ENCODE measurements at regions not wholly inside any gene's neighbourhood (a gene's known extent, or its start where the extent isn't known, plus 50 kb on each side); places are given as distances from the start of the nearest gene placed in this dataset.

- FAIRE-seq, result no peak
Observed at GRCh38 chr5:61610678-61611024, 278.6 kb downstream of the ZSWIM6 start.

More at GRCh38 chr5:61610678-61611024, 278.6 kb downstream of the ZSWIM6 start:
- Histone ChIP-seq H3K79me2 (ENCODE audit: control insufficient read depth in 1 of 2, insufficient read depth in 2 of 2, low read length in 2 of 2) (no peaks in the 10 kb centered on the region), H2BK12ac (ENCODE audit: low read depth, low read length) (no peak overlapping the region), H2AFZ (ENCODE audit: low read length) (0 out of 2 replicates have a peak overlapping the region, but pooled peaks have one; percentile 70), H4K20me1 (replicated peaks in 1 of 2; ENCODE audit: control insufficient read depth in 1 of 2, insufficient read depth in 2 of 2, low read length in 2 of 2) (no peaks in the 10 kb centered on the region), H4K5ac (ENCODE audit: insufficient read length, low read depth, low read length) (no peak overlapping the region), H2BK120ac (replicated peaks; ENCODE audit: low read depth, low read length) (no peak overlapping the region), H2BK15ac (ENCODE audit: low read length) (no peak overlapping the region), H3K14ac (ENCODE audit: insufficient read length) (no peak overlapping the region), H4K8ac (ENCODE audit: extremely low read depth, insufficient read depth, low read length) (no peak overlapping the region), H3K9me3 (ENCODE audit: insufficient read depth in 2 of 2, low read depth in 1 of 2, low read length in 1 of 2) (no peaks in the 10 kb centered on the region), H3K18ac (ENCODE audit: extremely low read depth, low read length) (no peak overlapping the region), H3K4me2 (ENCODE audit: insufficient read depth in 1 of 2, low read depth in 2 of 2, low read length in 2 of 2) (peak overlapping the region; percentile 35 to 44; a peak in 2 of 4 replicates), H3K4me1 (replicated peaks in 1 of 4; ENCODE audit: control insufficient read depth in 3 of 4, insufficient read depth in 4 of 4, low read length in 3 of 4) (peaks cover 0 to 4% (median 2%) of the 10 kb centered on the region in 4 experiments; a peak in 4 of 7 replicates), H4K91ac (replicated peaks; ENCODE audit: insufficient read length, low read length) (no peak overlapping the region), H2BK20ac (ENCODE audit: low read length) (no peak overlapping the region), H3K36me3 (ENCODE audit: control insufficient read depth in 2 of 4, insufficient read depth in 4 of 4, low read length in 3 of 4) (no peaks in the 10 kb centered on the region), H3K27me3 (replicated peaks in 1 of 4; ENCODE audit: control insufficient read depth in 3 of 4, extremely low read depth in 1 of 4, insufficient read depth in 3 of 4, low read length in 3 of 4) (no peaks in the 10 kb centered on the region), H3K9ac (replicated peaks in 1 of 4; ENCODE audit: extremely low read depth in 1 of 4, low read depth in 3 of 4, low read length in 3 of 4) (no peak overlapping the region), H3K4ac (replicated peaks; ENCODE audit: insufficient read length, low read depth, low read length) (no peak overlapping the region), H3K79me1 (ENCODE audit: low read depth, low read length) (no peaks in the 10 kb centered on the region), H3K56ac (replicated peaks; ENCODE audit: insufficient read length, low read depth, low read length) (no peak overlapping the region), H3K23ac (ENCODE audit: insufficient read length) (no peak overlapping the region), H3K23me2 (ENCODE audit: low read depth, low read length) (no peaks in the 10 kb centered on the region), H3K27ac (ENCODE audit: low read depth, low read length) (no peak overlapping the region), H2BK5ac (ENCODE audit: low read depth, low read length) (peak overlapping the region; percentile 62; the same call in 1 of the 2 replicates), H2AK5ac (ENCODE audit: low read depth, low read length) (no peak overlapping the region), H3K4me3 (ENCODE audit: extremely low read depth in 1 of 4, insufficient read depth in 2 of 4, low read depth in 3 of 4, low read length in 4 of 4) (no peak overlapping the region)
- POLR2A ChIA-PET (ENCODE audit: partially characterized antibody), result no interaction called here
- TF ChIP-seq CBX8 (IDR thresholded peaks at IDR 0.05; ENCODE audit: borderline replicate concordance, low read depth, low read length) (no peak), RBBP5 (IDR thresholded peaks at IDR 0.05; ENCODE audit: borderline replicate concordance, low read depth, low read length) (no peak), YY1 (IDR thresholded peaks at IDR 0.05; ENCODE audit: low read depth, low read length) (no peak), SP2 (IDR thresholded peaks at IDR 0.05; ENCODE audit: low read length) (no peak), FOSL1 (IDR thresholded peaks at IDR 0.05; ENCODE audit: insufficient read depth, low read depth, low read length) (no peak)
- WGBS, 2 experiments (ENCODE audit: extremely low coverage in 1 of 2, insufficient coverage in 1 of 2, insufficient read length in 1 of 2, insufficient replicate concordance in 2 of 2, low coverage in 1 of 2, low lambda C conversion rate in 2 of 2, missing lambda C conversion rate in 1 of 2), result 84% methylated on average over 7 of the region's 7 CpGs; no CpG with 5 or more reads in 1 of the 2 experiments
- DNase-seq (ENCODE audit: low read depth in 1 of 2, low spot score in 2 of 2), result no peak
- CTCF ChIA-PET (ENCODE audit: partially characterized antibody), result interaction anchor here (0.8 to 1.0 kb wide), 3 partner anchors 11 to 30 kb away, joined by 3 read pairs; no protein-coding TSS in a partner anchor
